K562 (cell line): ENCODE measurements at regions not wholly inside any gene's neighbourhood (a gene's known extent, or its start where the extent isn't known, plus 50 kb on each side); places are given as distances from the start of the nearest gene placed in this dataset.

ENCODE experiments used
- ATAC-seq: fragments of 200-7000 bp; cut with Tn5 transposase; 3 replicates; pipeline ENCODE4 v1.9.1; 2020; ENCODE audit warnings: moderate library complexity
- BruUV-seq: library from RNA; stranded (reverse); fragments of 400-500 nt; replicated peaks from 2 replicates; lab custom pipeline; 2021; lab: Mats Ljungman, UMichigan
- CTCF ChIA-PET: fragments of 300-600 bp; formaldehyde crosslinking; extraction: SDS; loops from one replicate; lab custom pipeline; 2021; ENCODE audit warnings: low intra/inter-chr PET ratio; lab: Yijun Ruan, JAX
- POLR2A ChIA-PET: fragments of 300-600, 350-650 bp; sonication (Branson Sonifier 250); formaldehyde crosslinking; extraction: SDS; loops from one replicate; lab custom pipeline; 2021; ENCODE audit warnings: antibody characterized with exemption, inconsistent platforms; lab: Yijun Ruan, JAX
- DNase-seq, 4 experiments: peaks; one replicate each; pipeline versions ENCODE4 v3.0.0 to v3.0.0-alpha.2; 2011 to 2018; ENCODE audit warnings: low spot score in 3 of 4, mixed read lengths in 3 of 4; ENCODE audit errors: extremely low read depth in 1 of 4
- FAIRE-seq: peaks from 2 replicates; lab custom pipeline; 2011; peaks lifted over from hg19 to GRCh38; lab: Jason Lieb, UNC
- H2AFZ ChIP-seq: 2 replicates; pipeline ENCODE4 v1.6.0; 2011; ENCODE audit warnings: low read depth, low read length, control low read depth, inconsistent platforms
- H3K27ac ChIP-seq: fragments of 200-600 bp; 3 replicates; pipeline ENCODE4 v1.8.0; 2011; ENCODE audit warnings: low read depth, mild to moderate bottlenecking, control low read depth, inconsistent platforms, low read length, moderate library complexity, mixed read lengths; ENCODE audit errors: extremely low read depth
- H3K27me3 ChIP-seq, 2 experiments: fragments of 300-600 bp in 1 of 2; 2 replicates in 1 of 2; 3 replicates in 1 of 2; pipeline versions ENCODE4 v1.6.0 to v1.8.0; 2011; ENCODE audit warnings: inconsistent platforms in 2 of 2, low read length in 2 of 2, mild to moderate bottlenecking in 1 of 2, mixed read lengths in 1 of 2, moderate library complexity in 1 of 2; ENCODE audit not compliant: control insufficient read depth in 2 of 2, insufficient read depth in 2 of 2
- H3K36me3 ChIP-seq: fragments of 300-600 bp; 3 replicates; pipeline ENCODE4 v1.8.0; 2011; ENCODE audit warnings: mild to moderate bottlenecking, low read length, inconsistent platforms; ENCODE audit not compliant: control insufficient read depth, insufficient read depth
- H3K4me1 ChIP-seq, 2 experiments: fragments of 200-600 bp in 1 of 2; replicated peaks in 1 of 2; 2 replicates in 1 of 2; 3 replicates in 1 of 2; pipeline versions ENCODE4 v1.5.1 to v1.8.0; 2011; ENCODE audit warnings: inconsistent platforms in 2 of 2, low read length in 2 of 2, mild to moderate bottlenecking in 1 of 2, mixed read lengths in 1 of 2, moderate library complexity in 1 of 2; ENCODE audit not compliant: control insufficient read depth in 2 of 2, insufficient read depth in 2 of 2
- H3K4me2 ChIP-seq: 2 replicates; pipeline ENCODE4 v1.6.1; 2011; ENCODE audit warnings: low read length, control low read depth, inconsistent platforms, mixed read lengths; ENCODE audit not compliant: insufficient read depth
- H3K4me3 ChIP-seq: fragments of 200-600 bp; sonication (generic), shearing (Covaris generic); 2 replicates; pipeline ENCODE4 v1.5.1; 2016; ENCODE audit warnings: control low read depth, inconsistent platforms
- H3K79me2 ChIP-seq: fragments of 200-600 bp; 3 replicates; pipeline ENCODE4 v1.8.0; 2011; ENCODE audit warnings: low read length, inconsistent platforms; ENCODE audit not compliant: control insufficient read depth, insufficient read depth
- H3K9ac ChIP-seq, 2 experiments: 2 replicates each; pipeline versions ENCODE4 v1.6.0 to v1.6.1; 2011; ENCODE audit warnings: low read depth in 2 of 2, low read length in 2 of 2, control low read depth in 1 of 2, inconsistent platforms in 1 of 2, mild to moderate bottlenecking in 1 of 2, mixed read lengths in 1 of 2; ENCODE audit not compliant: insufficient read depth in 1 of 2
- H3K9me1 ChIP-seq: one replicate; pipeline ENCODE4 v1.6.0; 2011; ENCODE audit warnings: inconsistent platforms, mild to moderate bottlenecking, low read length, moderate library complexity; ENCODE audit not compliant: control insufficient read depth, insufficient read depth
- H3K9me3 ChIP-seq: replicated peaks from 2 replicates; pipeline ENCODE4 v1.5.1; 2011; ENCODE audit warnings: low read depth, low read length, inconsistent platforms; ENCODE audit not compliant: control insufficient read depth, insufficient read depth
- H4K20me1 ChIP-seq: replicated peaks from 2 replicates; pipeline ENCODE4 v1.6.1; 2011; ENCODE audit warnings: low read length, inconsistent platforms, mixed read lengths; ENCODE audit not compliant: control insufficient read depth, insufficient read depth
- BHLHE40 ChIP-seq: IDR thresholded peaks from 2 replicates; pipeline ENCODE4 v1.6.1; 2011; ENCODE audit warnings: low read length, improper control_type of control experiment
- NFATC3 ChIP-seq: fragments of 450-650 bp; IDR thresholded peaks from 2 replicates; pipeline ENCODE4 v1.6.1; 2017; ENCODE audit warnings: mild to moderate bottlenecking
- PTRF ChIP-seq: fragments of 450-650 bp; IDR thresholded peaks from 2 replicates; pipeline ENCODE4 v1.6.1; 2016; ENCODE audit warnings: mild to moderate bottlenecking, missing genetic modification characterization, missing compliant biosample characterization
- ZNF175 ChIP-seq: fragments of 200-800 bp; sonication (Bioruptor generic); IDR thresholded peaks from 2 replicates; pipeline ENCODE4 v1.6.1; 2016; ENCODE audit warnings: low read depth, mild to moderate bottlenecking, missing genetic modification characterization, missing compliant biosample characterization
- WGBS: fragments of 100-300 bp; shearing (Covaris generic); methylation state at CpG from one replicate; pipeline ENCODE4 v1.1.6; 2016; ENCODE audit warnings: low coverage, mixed read lengths; ENCODE audit not compliant: insufficient coverage; ENCODE audit errors: missing lambda C conversion rate; 5-methylcytosine and 5-hydroxymethylcytosine counted together
- in situ Hi-C: fragments of 300-500 bp; cut with MboI; formaldehyde crosslinking; loops from 4 replicates; pipeline ENCODE4 v1.15.0; 2018; ENCODE audit warnings: inconsistent platforms, mixed read lengths
- intact Hi-C: fragments of 100-400 bp; cut with micrococcal nuclease; formaldehyde crosslinking; loops from 2 replicates; pipeline ENCODE4 v1.14.2; 2022
- TF ChIP-seq, protein P1 (sequence below): fragments of 200-800 bp; sonication (Bioruptor generic); IDR thresholded peaks from 2 replicates; pipeline ENCODE4 v1.6.1; 2017; ENCODE audit warnings: missing genetic modification characterization, missing compliant biosample characterization
- TF ChIP-seq, protein P2 (sequence below), 2 experiments: fragments of 450-650 bp; conservative IDR thresholded peaks; 2 replicates each; pipeline ENCODE4 v1.6.1; 2017; ENCODE audit warnings: mild to moderate bottlenecking in 2 of 2, moderate library complexity in 2 of 2

DNA sequence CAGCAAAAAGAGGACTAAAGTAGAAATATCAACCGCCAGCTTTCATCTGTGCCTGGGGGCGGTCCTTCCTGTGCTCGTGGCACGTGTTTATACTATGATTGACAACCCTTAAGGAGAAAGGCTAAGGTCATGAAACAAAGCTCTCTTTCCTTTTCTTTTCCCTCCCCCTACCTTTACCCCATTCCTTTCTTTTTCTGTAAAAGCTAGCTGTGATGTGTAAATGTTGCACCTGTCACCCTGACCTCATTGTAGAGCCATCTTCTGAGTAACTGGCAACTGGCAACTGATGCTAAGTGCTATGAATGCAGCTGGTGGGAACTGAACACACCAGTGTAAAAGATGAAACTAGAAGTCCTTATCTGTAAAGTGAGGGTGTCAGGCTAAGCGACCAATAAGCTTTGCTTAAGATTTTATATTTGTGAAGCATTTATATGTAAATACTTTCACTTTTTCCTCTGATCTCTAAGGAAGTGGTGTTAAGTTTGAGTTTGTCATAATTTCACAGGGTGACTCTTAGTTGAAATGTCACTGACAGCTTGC is 102.8 kb upstream of the BCAT1 start:
- in situ Hi-C loops, result no loop called here
- Histone ChIP-seq H3K4me2 (peak overlapping the region; percentile 19), H3K4me1 (no peaks in the 10 kb centered on the region; a peak in 2 of 5 replicates), H3K79me2 (no peaks in the 10 kb centered on the region), H3K36me3 (no peaks in the 10 kb centered on the region), H4K20me1 (no peaks in the 10 kb centered on the region), H3K4me3 (no peak overlapping the region), H3K9me1 (no peaks in the 10 kb centered on the region), H3K9me3 (no peaks in the 10 kb centered on the region), H3K9ac (no peak overlapping the region), H2AFZ (peak overlapping the region; percentile 74), H3K27ac (peak overlapping the region; percentile 41; the same call in 1 of the 3 replicates), H3K27me3 (peaks cover 3 to 4% of the 10 kb centered on the region in 2 experiments; a peak in 2 of 5 replicates)
- intact Hi-C loops, result loop anchor here (10.0 kb wide), 1 partner anchor 63 kb away; no protein-coding TSS in a partner anchor
- 1% methylated on average over 5 of the region's 5 CpGs for WGBS
- DNase-seq (peak in 1 of 4 experiments; percentile 18), ATAC-seq (peak; percentile 47), FAIRE-seq (no peak)
- ChIA-PET POLR2A (interaction anchor here (0.6 to 1.4 kb wide), 3 partner anchors 16 to 141 kb away, joined by 3 read pairs; no protein-coding TSS in a partner anchor), CTCF (no interaction called here)
- BruUV-seq, result no TSS peak
- TF ChIP-seq BHLHE40 (peak; percentile 66; the same call in 1 of the 2 replicates), NFATC3 (no peak), ZNF175 (CRISPR knock-in tag) (0 out of 2 replicates have a peak, but pooled peaks have one; percentile 33), PTRF (no peak)
- TF ChIP-seq, protein P1, sequence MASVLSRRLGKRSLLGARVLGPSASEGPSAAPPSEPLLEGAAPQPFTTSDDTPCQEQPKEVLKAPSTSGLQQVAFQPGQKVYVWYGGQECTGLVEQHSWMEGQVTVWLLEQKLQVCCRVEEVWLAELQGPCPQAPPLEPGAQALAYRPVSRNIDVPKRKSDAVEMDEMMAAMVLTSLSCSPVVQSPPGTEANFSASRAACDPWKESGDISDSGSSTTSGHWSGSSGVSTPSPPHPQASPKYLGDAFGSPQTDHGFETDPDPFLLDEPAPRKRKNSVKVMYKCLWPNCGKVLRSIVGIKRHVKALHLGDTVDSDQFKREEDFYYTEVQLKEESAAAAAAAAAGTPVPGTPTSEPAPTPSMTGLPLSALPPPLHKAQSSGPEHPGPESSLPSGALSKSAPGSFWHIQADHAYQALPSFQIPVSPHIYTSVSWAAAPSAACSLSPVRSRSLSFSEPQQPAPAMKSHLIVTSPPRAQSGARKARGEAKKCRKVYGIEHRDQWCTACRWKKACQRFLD (CRISPR knock-in tag), result 0 out of 2 replicates have a peak, but pooled peaks have one; percentile 41
- TF ChIP-seq, protein P2, sequence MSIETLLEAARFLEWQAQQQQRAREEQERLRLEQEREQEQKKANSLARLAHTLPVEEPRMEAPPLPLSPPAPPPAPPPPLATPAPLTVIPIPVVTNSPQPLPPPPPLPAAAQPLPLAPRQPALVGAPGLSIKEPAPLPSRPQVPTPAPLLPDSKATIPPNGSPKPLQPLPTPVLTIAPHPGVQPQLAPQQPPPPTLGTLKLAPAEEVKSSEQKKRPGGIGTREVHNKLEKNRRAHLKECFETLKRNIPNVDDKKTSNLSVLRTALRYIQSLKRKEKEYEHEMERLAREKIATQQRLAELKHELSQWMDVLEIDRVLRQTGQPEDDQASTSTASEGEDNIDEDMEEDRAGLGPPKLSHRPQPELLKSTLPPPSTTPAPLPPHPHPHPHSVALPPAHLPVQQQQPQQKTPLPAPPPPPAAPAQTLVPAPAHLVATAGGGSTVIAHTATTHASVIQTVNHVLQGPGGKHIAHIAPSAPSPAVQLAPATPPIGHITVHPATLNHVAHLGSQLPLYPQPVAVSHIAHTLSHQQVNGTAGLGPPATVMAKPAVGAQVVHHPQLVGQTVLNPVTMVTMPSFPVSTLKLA (conservative IDR thresholded peaks at IDR 0.05), result 0 out of 4 replicates have a peak, but pooled peaks of 1 of the 2 experiments have one; percentile 21
